HCT116 (cell line): ENCODE measurements at regions not wholly inside any gene's neighbourhood (a gene's known extent, or its start where the extent isn't known, plus 50 kb on each side); places are given as distances from the start of the nearest gene placed in this dataset.

Experiments used
- ATAC-seq: fragments of 200-7000 bp; cut with Tn5 transposase; 2 replicates; pipeline ENCODE4 v1.9.1; 2020; ENCODE audit warnings: mild to moderate bottlenecking, moderate library complexity
- BruUV-seq: library from RNA; stranded (reverse); fragments of 400-500 nt; replicated peaks from 2 replicates; lab custom pipeline; 2021; lab: Mats Ljungman, UMichigan
- CTCF ChIA-PET: fragments of 300-600 bp; sonication (Branson Sonifier 250); formaldehyde crosslinking; loops from one replicate; lab custom pipeline; 2021; ENCODE audit warnings: antibody characterized with exemption; lab: Charles Lee
- POLR2A ChIA-PET: fragments of 300-600, 350-600 bp; sonication (Branson Sonifier 250); formaldehyde crosslinking; loops from one replicate; lab custom pipeline; 2021; ENCODE audit warnings: antibody characterized with exemption; lab: Charles Lee
- RAD21 ChIA-PET, 2 experiments: fragments of 300-600 bp; sonication (Branson Sonifier 250); formaldehyde crosslinking; loops; one replicate each; lab custom pipeline; 2023; ENCODE audit warnings: low total read pairs in 2 of 2; ENCODE audit not compliant: uncharacterized antibody in 2 of 2, unreplicated experiment in 2 of 2, low non-redundant PET in 1 of 2; lab: Charles Lee
- DNase-seq: peaks from one replicate; pipeline ENCODE4 v3.0.0-alpha.2; 2010; ENCODE audit warnings: low read depth, low spot score
- H2AFZ ChIP-seq: fragments of 200-600 bp; shearing (Covaris generic), sonication (generic); 2 replicates; pipeline ENCODE4 v1.6.1; 2017; ENCODE audit warnings: low read depth, mixed run types, mixed read lengths, antibody characterized with exemption, low read length; ENCODE audit not compliant: poor library complexity, severe bottlenecking
- H3K27ac ChIP-seq: 2 replicates; pipeline ENCODE4 v1.5.1; 2012; ENCODE audit warnings: low read depth, low read length
- H3K27me3 ChIP-seq: fragments of 200-600 bp; sonication (generic); 2 replicates; pipeline ENCODE4 v1.6.1; 2016; ENCODE audit warnings: mixed run types, low read length, mixed read lengths; ENCODE audit not compliant: insufficient read depth
- H3K36me3 ChIP-seq, 2 experiments: fragments of 200-500 bp in 1 of 2; fragments of 200-600 bp in 1 of 2; sonication (Bioruptor generic) in 1 of 2; sonication (generic) in 1 of 2; 2 replicates each; pipeline versions ENCODE4 v1.5.1 to v1.6.1; 2014 to 2016; ENCODE audit warnings: low read length in 2 of 2, inconsistent platforms in 1 of 2, mixed read lengths in 1 of 2, mixed run types in 1 of 2; ENCODE audit not compliant: insufficient read depth in 2 of 2, control insufficient read depth in 1 of 2
- H3K4me1 ChIP-seq, 2 experiments: fragments of 200-600 bp in 1 of 2; sonication (generic) in 1 of 2; 2 replicates each; pipeline versions ENCODE4 v1.5.1 to v1.6.1; 2012 to 2017; ENCODE audit warnings: low read length in 2 of 2, inconsistent platforms in 1 of 2, mild to moderate bottlenecking in 1 of 2, mixed read lengths in 1 of 2, mixed run types in 1 of 2, moderate library complexity in 1 of 2; ENCODE audit not compliant: insufficient read depth in 2 of 2, control insufficient read depth in 1 of 2
- H3K4me2 ChIP-seq: fragments of 200-600 bp; sonication (generic); 2 replicates; pipeline ENCODE4 v1.6.1; 2017; ENCODE audit warnings: mixed run types, low read length, mixed read lengths
- H3K4me3 ChIP-seq, 2 experiments: fragments of 200-600 bp in 1 of 2; sonication (generic) in 1 of 2; replicated peaks in 1 of 2; 2 replicates each; pipeline ENCODE4 v1.5.1; 2011 to 2016; ENCODE audit warnings: low read length in 2 of 2, control low read depth in 1 of 2, low read depth in 1 of 2, mild to moderate bottlenecking in 1 of 2, mixed read lengths in 1 of 2, mixed run types in 1 of 2
- H3K79me2 ChIP-seq: fragments of 200-600 bp; sonication (generic); 2 replicates; pipeline ENCODE4 v1.6.1; 2017; ENCODE audit warnings: mild to moderate bottlenecking, mixed run types, low read length, moderate library complexity, mixed read lengths; ENCODE audit not compliant: insufficient read depth
- H3K9ac ChIP-seq: fragments of 200-600 bp; sonication (generic); 2 replicates; pipeline ENCODE4 v1.6.1; 2016; ENCODE audit warnings: low read length, mixed read lengths
- H3K9me2 ChIP-seq: fragments of 200-600 bp; sonication (generic), shearing (Covaris generic); 2 replicates; pipeline ENCODE4 v1.6.1; 2017; ENCODE audit warnings: mixed run types, mild to moderate bottlenecking, moderate library complexity; ENCODE audit not compliant: insufficient read depth
- H3K9me3 ChIP-seq, 2 experiments: fragments of 200-500 bp in 1 of 2; fragments of 200-600 bp in 1 of 2; sonication (Bioruptor generic) in 1 of 2; sonication (generic) in 1 of 2; 2 replicates each; pipeline ENCODE4 v1.6.1; 2014 to 2017; ENCODE audit warnings: low read length in 2 of 2, mixed read lengths in 2 of 2, inconsistent platforms in 1 of 2, low read depth in 1 of 2, mild to moderate bottlenecking in 1 of 2, mixed run types in 1 of 2, moderate library complexity in 1 of 2; ENCODE audit not compliant: control insufficient read depth in 1 of 2, insufficient read depth in 1 of 2
- H4K20me1 ChIP-seq: fragments of 200-600 bp; sonication (generic), shearing (Covaris generic); 2 replicates; pipeline ENCODE4 v1.6.1; 2017; ENCODE audit warnings: mixed run types, mild to moderate bottlenecking, moderate library complexity; ENCODE audit not compliant: insufficient read depth
- CBX3 ChIP-seq: IDR thresholded peaks from 2 replicates; pipeline ENCODE4 v1.6.1; 2012; ENCODE audit warnings: low read depth
- ELF1 ChIP-seq: IDR thresholded peaks from 2 replicates; pipeline ENCODE4 v1.6.1; 2012; ENCODE audit warnings: low read depth, borderline replicate concordance
- EZH2 ChIP-seq: fragments of 200-600 bp; sonication (generic); IDR thresholded peaks from 2 replicates; pipeline ENCODE4 v1.6.1; 2017; ENCODE audit warnings: antibody characterized with exemption, mixed run types
- POLR2AphosphoS5 ChIP-seq: IDR thresholded peaks from 2 replicates; pipeline ENCODE4 v1.6.1; 2011; ENCODE audit warnings: mild to moderate bottlenecking, low read depth, low read length, moderate library complexity
- RAD21 ChIP-seq: IDR thresholded peaks from 2 replicates; pipeline ENCODE4 v1.6.1; 2012; ENCODE audit warnings: low read depth, mild to moderate bottlenecking
- SIN3A ChIP-seq: IDR thresholded peaks from 2 replicates; pipeline ENCODE4 v1.6.1; 2012; ENCODE audit warnings: low read depth
- SP1 ChIP-seq: IDR thresholded peaks from 2 replicates; pipeline ENCODE4 v1.6.1; 2012; ENCODE audit warnings: low read depth
- TCF7L2 ChIP-seq: IDR thresholded peaks from 2 replicates; pipeline ENCODE4 v1.7.0; 2011; ENCODE audit warnings: borderline replicate concordance, inconsistent platforms; ENCODE audit not compliant: insufficient read depth, insufficient read length; ENCODE audit errors: extremely low read depth
- ZNF274 ChIP-seq: fragments of 200-500 bp; sonication (Bioruptor generic); IDR thresholded peaks from 2 replicates; pipeline ENCODE4 v1.6.1; 2014; ENCODE audit warnings: mild to moderate bottlenecking, low read depth, low read length, inconsistent platforms
- intact Hi-C: fragments of 100-400 bp; cut with micrococcal nuclease; formaldehyde crosslinking; loops from 2 replicates; pipeline ENCODE4 v1.10.0; 2022
- TF ChIP-seq, protein P1 (sequence below), 3 experiments: fragments of 200-600 bp in 1 of 3; sonication (generic) in 1 of 3; IDR thresholded peaks in 2 of 3; conservative IDR thresholded peaks in 1 of 3; 2 replicates each; pipeline ENCODE4 v1.5.1; 2012 to 2017; ENCODE audit warnings: low read depth in 2 of 3, low read length in 2 of 3, antibody characterized with exemption in 1 of 3, borderline replicate concordance in 1 of 3, control low read depth in 1 of 3, mild to moderate bottlenecking in 1 of 3, mixed read lengths in 1 of 3, mixed run types in 1 of 3, moderate library complexity in 1 of 3; ENCODE audit not compliant: insufficient read depth in 1 of 3

DNA sequence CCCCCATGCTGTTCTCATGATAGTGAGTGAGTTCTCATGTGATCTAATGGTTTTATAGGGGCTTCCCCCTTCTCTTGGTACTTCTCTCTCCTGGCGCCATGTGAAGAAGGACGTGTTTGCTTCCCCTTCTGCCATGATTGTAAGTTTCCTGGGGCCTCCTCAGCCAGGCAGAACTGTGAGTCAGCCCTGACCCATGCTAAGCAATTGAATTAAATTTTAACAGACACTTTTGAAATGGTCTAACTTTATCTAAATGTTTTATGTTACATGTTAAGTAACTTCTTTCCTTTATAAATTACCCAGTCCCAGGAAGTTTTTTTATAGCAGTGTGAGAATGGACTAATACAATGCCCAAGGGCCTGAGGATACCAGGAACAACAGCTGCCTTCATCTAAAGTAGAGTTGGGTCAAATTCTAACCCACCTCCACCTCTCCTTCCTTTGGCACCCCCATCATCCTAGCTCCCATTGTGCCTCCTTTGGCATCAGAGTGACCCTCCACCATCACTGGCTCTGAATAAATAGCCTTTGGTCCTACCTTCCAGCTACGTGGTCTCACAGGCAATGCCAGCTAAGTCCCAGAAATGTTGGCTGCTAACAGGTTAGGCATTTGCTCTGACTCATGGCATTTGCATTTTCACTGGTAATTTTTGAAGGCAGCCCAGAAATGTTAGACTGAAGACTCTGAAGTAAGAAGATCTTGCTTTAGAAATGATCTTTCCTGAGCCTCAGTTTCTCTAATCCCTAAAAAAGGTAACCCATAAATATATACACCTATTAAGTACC is 182.1 kb downstream of the MOSPD2 start:
- Histone ChIP-seq H3K27me3 (no peaks in the 10 kb centered on the region), H3K27ac (no peak overlapping the region), H3K4me2 (no peak overlapping the region), H3K36me3 (no peaks in the 10 kb centered on the region), H3K4me1 (no peaks in the 10 kb centered on the region), H3K79me2 (no peaks in the 10 kb centered on the region), H3K9me2 (no peaks in the 10 kb centered on the region), H3K9ac (no peak overlapping the region), H4K20me1 (no peaks in the 10 kb centered on the region)
- ATAC-seq (no peak), DNase-seq (no peak)
- BruUV-seq, result no TSS peak
- CTCF ChIA-PET, result no interaction called here
- intact Hi-C loops, result no loop called here
- TF ChIP-seq EZH2 (no peak), RAD21 (no peak), ELF1 (no peak), SIN3A (no peak), ZNF274 (no peak), CBX3 (no peak), SP1 (no peak), POLR2AphosphoS5 (no peak), TCF7L2 (no peak)
- TF ChIP-seq, all 23 proteins: peak for 0
- RAD21 ChIA-PET, result no interaction called here
- Histone ChIP-seq H2AFZ (no peak overlapping the region), H3K9me3 (no peaks in the 10 kb centered on the region), H3K4me3 (no peak overlapping the region)
- POLR2A ChIA-PET, result no interaction called here

DNA sequence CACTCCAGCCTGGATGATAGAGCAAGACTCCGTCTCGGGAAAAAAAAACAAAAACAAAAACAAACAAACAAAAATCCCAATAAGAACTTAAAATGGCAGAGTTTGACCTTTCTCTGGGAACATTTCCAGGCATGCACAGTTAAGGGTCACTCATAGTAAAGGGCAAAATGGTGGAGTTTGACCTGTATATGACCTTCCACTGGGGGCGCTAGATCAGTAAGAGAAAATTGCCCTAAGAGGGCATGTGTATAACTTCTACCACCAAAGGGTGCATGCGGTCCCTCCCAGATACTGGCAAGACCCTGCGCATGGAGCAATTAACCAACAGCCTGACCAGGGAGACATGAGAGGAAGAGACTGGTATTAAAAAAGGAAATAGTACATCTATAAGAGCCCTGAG is 177.2 kb downstream of the MOSPD2 start:
- BruUV-seq, result no TSS peak
- POLR2A ChIA-PET, result no interaction called here
- no peak for TF ChIP-seq POLR2AphosphoS5
- TF ChIP-seq, protein P1, sequence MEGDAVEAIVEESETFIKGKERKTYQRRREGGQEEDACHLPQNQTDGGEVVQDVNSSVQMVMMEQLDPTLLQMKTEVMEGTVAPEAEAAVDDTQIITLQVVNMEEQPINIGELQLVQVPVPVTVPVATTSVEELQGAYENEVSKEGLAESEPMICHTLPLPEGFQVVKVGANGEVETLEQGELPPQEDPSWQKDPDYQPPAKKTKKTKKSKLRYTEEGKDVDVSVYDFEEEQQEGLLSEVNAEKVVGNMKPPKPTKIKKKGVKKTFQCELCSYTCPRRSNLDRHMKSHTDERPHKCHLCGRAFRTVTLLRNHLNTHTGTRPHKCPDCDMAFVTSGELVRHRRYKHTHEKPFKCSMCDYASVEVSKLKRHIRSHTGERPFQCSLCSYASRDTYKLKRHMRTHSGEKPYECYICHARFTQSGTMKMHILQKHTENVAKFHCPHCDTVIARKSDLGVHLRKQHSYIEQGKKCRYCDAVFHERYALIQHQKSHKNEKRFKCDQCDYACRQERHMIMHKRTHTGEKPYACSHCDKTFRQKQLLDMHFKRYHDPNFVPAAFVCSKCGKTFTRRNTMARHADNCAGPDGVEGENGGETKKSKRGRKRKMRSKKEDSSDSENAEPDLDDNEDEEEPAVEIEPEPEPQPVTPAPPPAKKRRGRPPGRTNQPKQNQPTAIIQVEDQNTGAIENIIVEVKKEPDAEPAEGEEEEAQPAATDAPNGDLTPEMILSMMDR (IDR thresholded peaks at IDR 0.05 in 2 of 3, conservative IDR thresholded peaks at IDR 0.05 in 1 of 3; ENCODE audit: borderline replicate concordance in 1 of 3, insufficient read depth in 1 of 3, low read depth in 2 of 3, low read length in 2 of 3), result peak in 1 of 3 experiments; percentile 44; a peak in 2 of 6 replicates
- TF ChIP-seq, all 23 proteins: peak for 1
- H2AFZ ChIP-seq, result no peak overlapping the region
- no peak overlapping the region for H3K27ac ChIP-seq
- ATAC-seq (no peak), DNase-seq (no peak)
- no peaks in the 10 kb centered on the region for H3K9me3 ChIP-seq
- no peak overlapping the region for H3K4me2 ChIP-seq
- no peak overlapping the region for H3K4me3 ChIP-seq
- no peak overlapping the region for H3K9ac ChIP-seq
- H4K20me1 ChIP-seq, result no peaks in the 10 kb centered on the region
- RAD21 ChIA-PET, result no interaction called here
- intact Hi-C loops, result no loop called here
- H3K36me3 ChIP-seq, result no peaks in the 10 kb centered on the region
- no peaks in the 10 kb centered on the region for H3K27me3 ChIP-seq
- no peaks in the 10 kb centered on the region for H3K79me2 ChIP-seq
- no peaks in the 10 kb centered on the region for H3K9me2 ChIP-seq
- H3K4me1 ChIP-seq, result no peaks in the 10 kb centered on the region
- CTCF ChIA-PET, result no interaction called here
